Activated CD4-positive, alpha-beta T cell treated with anti-CD3 and anti-CD28 coated beads, Interleukin-2, Interleukin-4, amounts not matched to agents 100 ng/mL and 50 ng/mL, durations not matched to agents 16 hours and 8 hours (primary cell): ENCODE measurements at regions not wholly inside any gene's neighbourhood (a gene's known extent, or its start where the extent isn't known, plus 50 kb on each side); places are given as distances from the start of the nearest gene placed in this dataset.

Experiments used
- DNase-seq: peaks from one replicate; pipeline ENCODE4 v3.0.0-alpha.2; 2020; ENCODE audit warnings: low spot score

DNA sequence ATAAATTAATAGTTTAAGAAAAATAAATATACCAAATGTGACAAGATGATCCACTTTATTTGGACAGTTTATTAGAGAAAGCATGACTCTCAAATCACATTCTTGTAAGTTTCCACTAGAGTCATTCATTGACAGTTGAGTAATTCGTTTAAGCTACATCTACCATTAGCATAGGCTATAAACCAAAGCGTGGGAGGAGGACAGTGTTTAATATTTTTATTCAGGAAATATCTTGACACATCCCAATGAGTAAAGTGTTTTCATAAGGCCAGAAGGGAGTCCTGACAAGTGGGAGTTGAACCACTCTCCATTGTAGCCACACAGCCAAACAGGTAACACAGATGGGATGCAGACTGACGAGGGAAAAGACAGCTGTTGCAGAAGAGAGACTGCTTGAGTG, 386.5 kb upstream of the SEMA3D start:
- no peak for DNase-seq

GRCh38 chr7:85570898-85571297, 384.0 kb upstream of the SEMA3D start:
- no peak for DNase-seq

DNA sequence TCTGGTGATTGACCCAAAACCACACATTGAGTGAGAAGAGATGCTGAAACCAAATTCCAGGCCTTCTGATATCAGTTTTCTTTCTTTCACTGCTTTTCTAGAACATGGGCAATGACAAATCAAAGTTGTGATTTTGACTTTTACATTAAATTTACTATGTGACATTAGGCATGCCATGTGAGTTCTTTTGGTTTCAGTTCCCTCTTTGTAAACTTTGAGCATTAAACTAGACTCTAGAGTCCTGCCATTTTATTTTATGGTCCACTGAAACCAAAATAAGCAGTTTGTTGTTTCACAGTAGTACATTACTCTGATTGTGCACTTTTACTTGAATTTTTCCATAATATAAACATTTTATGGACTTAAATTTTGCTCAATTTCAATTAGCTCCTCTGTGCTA, 381.1 kb upstream of the SEMA3D start:
- no peak for DNase-seq

- DNase-seq = no peak
Measured at GRCh38 chr7:85566095-85566794, 379.4 kb upstream of the SEMA3D start.

DNA sequence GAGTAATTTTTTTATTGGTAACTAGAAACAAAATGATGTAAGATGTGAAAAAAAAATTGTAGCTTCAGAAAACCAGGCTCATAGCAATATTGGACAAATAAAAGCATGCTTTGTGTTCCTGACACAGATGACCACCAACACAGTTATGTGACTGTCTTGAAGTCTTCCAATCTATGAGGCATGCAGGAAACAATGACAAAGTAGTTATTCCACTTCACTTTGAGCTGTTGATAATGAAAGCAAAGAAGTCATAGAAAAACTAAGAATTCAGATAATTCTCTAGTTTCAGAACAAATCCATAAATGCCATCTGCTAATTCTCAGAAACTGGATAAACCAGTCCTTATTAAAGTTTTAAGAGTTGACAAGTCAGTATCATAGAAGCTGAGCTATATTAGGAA, 378.4 kb upstream of the SEMA3D start:
- DNase-seq = no peak

DNA sequence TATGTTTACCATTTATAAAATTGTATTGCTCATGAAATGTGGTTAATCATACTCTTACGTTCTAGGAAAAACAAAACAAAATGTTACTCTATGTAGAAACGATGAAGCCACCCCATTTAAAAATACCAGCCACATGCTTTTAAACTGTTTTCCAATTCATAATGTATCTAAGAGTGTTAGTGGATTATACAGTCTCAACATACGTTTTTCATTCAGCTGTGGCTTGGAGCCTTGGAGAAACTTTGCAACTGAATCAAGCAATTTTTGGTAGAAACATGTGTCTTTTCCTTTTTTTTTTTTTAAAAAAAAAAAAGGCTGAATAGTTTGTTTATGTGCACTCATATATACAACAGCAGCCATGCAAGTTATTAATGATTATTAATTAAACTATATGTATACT, 378.0 kb upstream of the SEMA3D start:
- no peak for DNase-seq

DNA sequence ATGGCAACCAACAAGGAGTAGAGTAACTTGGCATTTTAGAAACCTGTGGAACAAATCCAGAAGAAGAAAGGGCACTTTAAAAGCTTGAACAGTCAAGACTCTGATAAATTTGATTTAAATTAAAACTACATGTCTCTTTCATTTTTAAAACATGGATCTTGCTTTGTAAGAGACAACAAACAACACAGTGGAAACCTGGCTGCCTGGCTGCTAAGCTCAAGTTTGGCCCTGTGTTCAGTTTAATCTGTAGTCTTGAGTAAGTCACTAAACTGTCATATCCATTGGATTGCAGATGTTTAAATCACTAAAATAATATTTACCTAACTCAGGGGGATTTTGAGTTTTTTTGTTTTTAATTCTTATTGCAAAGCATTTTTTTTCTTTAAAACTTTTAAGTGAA, 374.9 kb upstream of the SEMA3D start:
- DNase-seq = no peak

GRCh38 chr7:85554236-85555178, 367.7 kb upstream of the SEMA3D start:
- DNase-seq = peak; percentile 53

DNA sequence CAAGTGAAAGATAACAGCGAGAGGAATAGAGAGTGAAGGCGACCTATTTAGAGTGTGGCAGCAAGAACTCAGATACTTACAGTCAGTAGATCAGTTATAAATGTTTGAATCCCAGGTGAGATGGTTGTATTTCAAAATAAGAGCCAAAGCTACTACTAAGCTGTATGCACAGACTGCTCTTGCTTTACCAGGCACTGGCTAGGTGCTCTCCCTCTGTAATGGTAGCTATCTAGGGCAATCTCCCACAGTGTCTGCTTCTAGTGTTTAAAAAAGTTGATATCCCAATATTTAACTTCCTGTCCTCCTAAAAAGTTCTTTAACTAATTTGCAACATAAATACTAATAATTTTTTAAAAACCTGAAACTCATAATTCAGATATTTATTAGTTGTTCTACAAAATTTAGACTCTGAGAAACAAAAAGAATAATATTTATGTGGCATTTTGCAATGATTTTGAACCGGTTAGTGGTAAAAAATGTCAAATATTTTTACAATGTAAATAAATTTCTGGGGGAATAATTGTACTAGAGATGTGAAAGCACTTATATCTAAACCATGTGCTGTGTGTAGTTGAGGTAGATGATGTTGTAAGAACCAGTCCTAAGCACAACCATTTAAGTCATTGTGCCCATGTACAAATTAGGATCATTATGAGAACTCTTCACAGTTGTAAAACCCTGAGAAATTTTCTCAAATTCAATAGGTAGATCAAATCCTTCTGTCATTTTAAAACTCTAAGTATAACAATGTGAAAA, 349.3 kb upstream of the SEMA3D start:
- DNase-seq = no peak

DNA sequence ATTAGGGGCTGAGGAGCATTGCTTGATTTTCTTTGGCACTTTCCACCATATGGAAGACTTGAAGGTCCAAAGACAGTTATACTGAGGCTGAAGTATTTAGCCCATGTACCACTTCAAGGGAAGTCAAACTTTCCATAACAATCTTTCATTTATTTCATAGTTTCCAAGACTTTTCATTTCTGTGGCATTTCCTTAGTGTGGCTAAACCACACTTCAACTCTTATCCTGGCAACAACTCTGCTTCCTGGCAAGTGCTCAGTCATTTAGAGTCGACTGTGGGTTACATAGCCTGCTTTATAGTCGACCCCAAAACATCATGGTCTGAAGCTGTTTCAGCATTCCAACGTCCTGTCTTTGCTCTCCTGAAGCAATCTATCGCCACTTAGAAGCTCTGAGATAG, 343.0 kb upstream of the SEMA3D start:
- DNase-seq = no peak

DNA sequence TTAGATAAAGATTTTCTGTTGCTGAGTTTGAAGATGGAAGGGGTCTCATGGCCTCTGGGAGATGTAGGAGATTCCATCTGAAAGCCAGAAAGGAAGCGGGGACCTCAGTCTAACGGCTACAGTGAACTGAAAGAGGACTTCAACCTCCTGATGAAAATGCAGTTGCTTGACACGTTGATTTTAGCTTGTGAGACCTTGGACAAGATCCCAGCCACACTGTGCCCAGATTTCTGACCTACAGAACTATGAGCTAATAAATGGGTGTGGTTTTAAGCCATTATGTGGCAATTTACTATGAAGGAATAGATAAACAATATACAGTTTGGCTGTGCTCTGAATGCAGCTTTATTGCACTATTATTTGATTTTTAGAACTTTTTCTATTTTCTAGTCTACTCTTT, 342.3 kb upstream of the SEMA3D start:
- no peak for DNase-seq

GRCh38 chr7:85528581-85528980, 341.7 kb upstream of the SEMA3D start:
- DNase-seq = no peak

GRCh38 chr7:85525676-85526075, 338.8 kb upstream of the SEMA3D start:
- DNase-seq = no peak

DNA sequence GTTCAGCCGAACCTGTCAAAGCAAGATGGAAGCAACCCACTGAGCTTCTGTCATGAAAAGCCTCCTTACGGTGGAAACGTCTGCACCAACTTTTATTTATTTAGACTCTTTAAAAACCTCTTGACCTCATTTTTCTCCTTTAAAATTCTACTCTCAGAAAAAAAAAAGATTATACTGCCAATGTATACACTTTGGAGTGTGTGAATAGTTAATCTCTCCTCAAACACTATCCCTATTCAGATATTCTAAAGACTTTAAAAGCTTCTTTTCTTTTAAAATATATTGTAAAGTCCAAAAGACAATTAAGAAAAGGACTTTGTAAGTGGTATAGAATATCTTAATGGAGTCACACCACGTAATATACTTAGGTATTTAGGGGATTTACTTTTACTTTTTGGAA, 335.2 kb upstream of the SEMA3D start:
- no peak for DNase-seq

- DNase-seq = no peak
Measured at GRCh38 chr7:85521108-85521694, 334.3 kb upstream of the SEMA3D start.

GRCh38 chr7:85520175-85520574, 333.3 kb upstream of the SEMA3D start:
- DNase-seq = no peak

GRCh38 chr7:85516675-85517074, 329.8 kb upstream of the SEMA3D start:
- no peak for DNase-seq

DNA sequence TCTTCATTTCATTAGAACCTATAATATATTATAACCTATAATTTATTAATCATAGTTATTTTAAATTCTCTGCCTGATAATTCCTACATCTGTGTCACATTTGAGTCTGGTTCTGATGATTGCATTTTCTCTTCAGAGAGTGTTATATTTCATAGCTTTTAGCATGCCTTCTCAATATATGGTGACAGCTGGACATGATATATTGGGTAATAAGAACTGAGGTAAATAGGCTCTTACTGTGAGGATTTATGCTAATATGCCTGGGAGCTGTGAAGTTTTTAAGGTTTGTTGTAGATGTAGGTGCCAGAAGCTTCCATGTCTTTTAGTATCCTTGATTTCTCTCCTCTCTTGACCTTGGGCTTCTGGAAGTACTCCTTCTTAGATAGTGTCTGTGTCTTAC, 325.9 kb upstream of the SEMA3D start:
- no peak for DNase-seq

DNA sequence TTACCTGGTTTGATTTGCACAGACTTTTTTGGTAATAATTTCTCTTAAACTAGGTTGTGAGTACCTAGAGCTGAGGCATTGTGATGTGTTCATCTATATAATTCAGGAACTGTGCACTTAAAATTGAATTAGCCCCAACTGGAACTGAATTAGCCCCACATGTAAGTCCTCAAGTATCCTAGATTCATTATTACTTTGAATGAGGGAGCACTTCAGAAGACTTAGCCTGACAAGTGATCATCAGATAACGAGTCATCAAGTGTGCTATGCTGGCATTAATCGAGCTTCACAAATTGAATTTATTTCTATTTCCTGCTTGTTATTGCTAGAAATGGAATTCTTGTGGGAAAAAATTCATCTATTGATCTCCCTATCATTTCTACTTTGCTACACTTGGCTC, 323.4 kb upstream of the SEMA3D start:
- no peak for DNase-seq

- no peak for DNase-seq
Measured at GRCh38 chr7:85509476-85509875, 322.6 kb upstream of the SEMA3D start.

DNA sequence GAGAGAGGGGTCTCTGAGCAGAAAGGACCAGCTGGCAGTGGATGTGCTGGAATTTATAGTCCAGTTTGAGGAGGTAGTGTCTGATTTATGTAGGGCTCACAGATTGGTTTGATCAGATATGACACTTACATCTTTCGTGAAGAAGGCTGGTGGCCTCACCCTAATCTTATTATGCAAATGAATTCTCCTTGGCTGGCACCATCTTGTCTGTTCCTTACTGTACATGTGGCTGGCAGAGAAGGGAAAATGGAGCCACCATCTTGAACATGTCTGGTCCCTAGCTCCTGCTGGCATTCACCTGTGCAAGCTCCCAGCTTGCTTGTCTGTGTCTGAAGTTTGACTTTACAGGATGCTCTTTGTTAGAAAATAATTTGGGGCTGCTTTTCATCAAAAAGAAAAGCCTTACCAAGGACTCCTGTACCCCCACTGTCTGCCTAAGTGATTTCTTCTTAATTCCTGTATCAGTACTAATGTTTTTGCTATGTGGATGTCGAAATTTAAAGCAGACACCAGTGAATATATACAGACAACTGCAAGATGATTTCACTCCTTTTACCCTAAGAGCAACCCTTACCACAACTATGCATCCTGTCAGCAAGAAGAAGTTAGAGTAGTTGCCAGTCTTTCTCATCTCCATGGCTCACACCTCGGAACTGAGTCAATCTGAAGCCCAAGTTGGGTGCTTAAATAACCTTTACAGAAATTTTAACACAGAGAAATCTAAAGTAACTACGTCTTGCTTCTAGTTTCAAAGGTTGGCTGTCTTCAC, 322.0 kb upstream of the SEMA3D start:
- no peak for DNase-seq

DNA sequence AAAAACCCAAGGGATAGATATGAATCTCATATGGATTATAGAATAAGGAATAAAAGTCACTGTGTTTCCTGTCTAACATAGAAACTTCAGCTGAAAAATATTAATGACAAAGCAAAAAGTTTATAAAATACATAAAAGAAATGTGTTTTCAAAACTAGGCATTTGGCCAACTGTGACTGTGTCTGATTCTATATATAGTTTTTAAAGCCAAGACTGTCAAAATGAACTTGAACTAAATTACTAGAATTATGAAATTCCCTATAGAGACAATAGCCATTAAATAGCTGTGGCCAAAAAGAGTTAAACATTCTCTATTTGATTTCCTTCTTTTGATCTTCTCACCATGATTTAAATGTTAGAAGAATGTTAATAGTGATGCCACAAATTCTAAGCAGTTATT, 311.2 kb upstream of the SEMA3D start:
- no peak for DNase-seq
